GM18867 (cell line): ENCODE measurements at regions not wholly inside any gene's neighbourhood (a gene's known extent, or its start where the extent isn't known, plus 50 kb on each side); places are given as distances from the start of the nearest gene placed in this dataset.
A peak's percentile ranks its signal among the peaks of the same experiment; 100 is the strongest.

Experiments
- ATAC-seq: cut with Tn5 transposase; IDR thresholded peaks from one replicate; pipeline ENCODE4 v1.9.1; 2021; ENCODE audit warnings: mild to moderate bottlenecking, moderate library complexity; ENCODE audit not compliant: unreplicated experiment

DNA sequence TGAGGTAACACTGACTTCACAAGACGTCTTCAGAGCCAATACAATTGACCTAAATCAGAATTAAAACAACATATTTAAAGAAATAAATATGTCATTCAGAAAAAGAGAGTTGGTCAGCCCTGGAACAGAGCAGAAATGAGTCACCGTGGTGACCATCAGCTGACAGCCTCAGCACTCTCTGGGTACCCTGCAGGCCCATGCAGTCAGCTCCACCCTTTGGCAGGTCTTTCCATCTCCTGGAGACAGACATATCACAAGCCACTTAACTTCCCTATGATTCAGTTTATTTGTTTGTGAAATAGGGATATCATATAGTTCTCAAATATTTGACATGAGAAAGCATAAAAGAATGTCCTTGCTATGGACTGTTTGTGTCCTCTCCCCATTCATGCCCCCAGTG is 151.6 kb upstream of the MEF2C start:
- ATAC-seq, result no peak

DNA sequence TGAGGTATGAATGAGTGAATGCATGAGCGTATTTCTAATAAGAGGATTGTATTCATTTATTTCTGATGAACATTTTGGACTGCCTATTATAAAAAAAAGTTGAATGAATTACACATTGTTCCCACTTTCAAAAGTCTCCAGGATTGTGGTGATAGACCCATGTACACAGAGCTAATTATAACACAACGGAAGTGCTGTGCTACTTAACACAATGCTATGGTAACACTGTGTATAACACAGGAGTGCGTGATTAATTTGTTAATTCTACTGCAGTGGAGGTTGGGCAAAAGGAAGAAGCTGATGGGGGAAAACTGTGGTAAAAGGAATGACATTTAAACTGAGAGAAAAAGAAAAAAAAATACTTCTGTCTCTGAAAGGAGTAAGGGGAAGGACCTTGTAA is 147.8 kb upstream of the MEF2C start:
- no peak for ATAC-seq

DNA sequence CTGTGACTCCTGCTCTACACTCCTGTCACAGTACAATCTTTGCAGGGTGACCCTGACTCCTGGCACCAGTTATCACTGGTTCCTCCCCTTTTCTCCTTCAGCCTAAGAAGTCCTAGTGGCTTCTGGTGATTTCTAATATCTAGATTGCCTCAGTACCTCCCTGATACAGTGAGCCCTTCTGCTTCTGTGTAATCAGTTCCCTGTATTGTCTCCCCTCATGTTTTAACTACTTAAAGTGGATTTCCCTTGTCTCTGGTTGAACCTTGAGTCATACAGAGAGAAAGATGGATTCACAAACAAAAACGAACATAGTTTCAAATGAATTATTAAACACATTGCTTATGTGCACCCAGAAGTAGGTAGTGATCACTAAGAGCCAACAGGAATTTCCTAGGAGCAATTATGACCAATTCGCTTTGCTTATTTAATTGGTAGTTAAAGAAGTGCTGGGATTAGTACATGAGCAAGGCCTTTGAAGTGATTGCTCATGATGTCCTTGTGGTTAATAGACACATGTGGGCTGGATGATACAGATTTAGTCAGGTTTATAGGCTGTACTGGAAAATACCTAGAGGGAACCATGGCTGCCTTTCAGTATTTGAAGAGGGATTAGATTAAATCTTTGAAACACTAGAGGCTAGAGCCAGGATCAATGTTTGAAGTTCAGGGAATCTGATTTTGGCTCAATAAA is 145.8 kb upstream of the MEF2C start:
- no peak for ATAC-seq

DNA sequence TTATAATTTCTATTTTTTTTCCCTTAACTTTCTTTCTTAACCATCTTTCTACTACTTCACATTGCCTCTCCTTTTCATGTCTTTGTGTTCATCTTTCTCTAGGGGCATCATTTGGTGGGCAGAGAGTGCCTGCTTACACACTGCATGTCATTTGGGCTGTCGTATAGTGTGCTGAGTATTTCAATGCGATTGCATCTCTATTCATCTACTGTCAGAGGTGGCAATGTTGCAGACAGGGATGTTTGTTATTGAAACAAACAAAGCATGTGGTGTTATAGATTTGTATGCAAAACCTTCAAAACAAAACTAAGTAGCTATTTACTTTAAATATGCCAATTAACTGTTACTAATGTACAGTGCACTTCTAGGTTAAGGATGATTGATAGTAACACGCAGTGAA is 141.1 kb upstream of the MEF2C start:
- no peak for ATAC-seq

DNA sequence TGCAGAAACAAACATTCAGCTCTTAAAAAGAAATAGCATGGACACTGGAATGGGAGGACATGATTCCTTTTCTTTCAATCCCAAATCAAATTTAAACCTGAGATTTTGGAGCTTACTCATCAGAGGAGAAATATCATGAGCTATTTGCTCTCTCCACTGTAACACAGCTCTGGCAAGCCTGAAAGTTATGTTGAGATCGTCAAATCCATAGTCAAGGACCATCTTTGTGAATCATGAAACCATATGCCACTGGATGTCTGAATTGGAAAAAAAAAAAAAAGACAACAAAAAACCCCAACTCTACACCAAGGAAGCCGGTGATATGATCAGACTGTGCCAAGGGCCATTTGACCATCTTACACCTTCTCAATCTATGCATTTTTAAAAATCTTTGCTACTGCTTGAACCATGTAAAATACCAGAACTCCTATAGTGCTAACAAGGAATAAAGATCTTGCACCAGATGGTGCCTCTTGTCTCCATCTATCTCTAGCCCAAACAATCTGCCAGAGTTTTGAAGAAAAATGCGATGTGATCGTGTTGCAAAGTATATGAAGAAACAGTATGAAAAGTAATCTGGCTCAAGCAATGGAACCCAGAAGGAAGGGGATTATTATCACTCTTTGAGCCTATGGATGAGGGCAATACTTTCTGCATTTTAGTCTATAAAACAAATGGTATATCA is 138.1 kb upstream of the MEF2C start:
- ATAC-seq, result no peak

DNA sequence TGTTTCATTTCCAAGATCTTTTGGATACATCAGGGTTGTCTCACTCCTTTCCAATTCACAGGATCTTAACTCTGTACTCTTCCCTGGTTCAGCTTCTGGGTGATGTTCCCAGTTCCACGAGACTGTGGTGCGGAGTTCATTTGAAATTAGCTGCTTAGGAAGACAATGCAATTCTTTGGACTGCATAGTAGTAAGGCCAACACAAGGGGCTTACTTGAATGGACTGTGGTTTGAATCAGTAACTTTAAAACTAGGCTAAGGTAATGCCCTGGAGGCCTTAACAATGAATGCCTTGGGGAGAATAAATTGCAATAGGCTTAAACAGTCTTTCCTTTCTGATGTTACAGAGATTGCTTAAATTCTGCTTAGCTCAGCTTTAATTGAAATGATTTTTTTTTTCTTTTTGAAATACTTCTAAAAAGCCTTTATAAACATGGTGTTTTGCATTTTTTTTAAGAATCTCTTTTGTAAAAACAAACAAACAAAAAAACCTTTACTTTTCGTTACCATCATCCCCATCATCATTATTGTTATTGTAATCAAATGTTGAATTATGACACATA is 133.8 kb upstream of the MEF2C start:
- ATAC-seq, result no peak

DNA sequence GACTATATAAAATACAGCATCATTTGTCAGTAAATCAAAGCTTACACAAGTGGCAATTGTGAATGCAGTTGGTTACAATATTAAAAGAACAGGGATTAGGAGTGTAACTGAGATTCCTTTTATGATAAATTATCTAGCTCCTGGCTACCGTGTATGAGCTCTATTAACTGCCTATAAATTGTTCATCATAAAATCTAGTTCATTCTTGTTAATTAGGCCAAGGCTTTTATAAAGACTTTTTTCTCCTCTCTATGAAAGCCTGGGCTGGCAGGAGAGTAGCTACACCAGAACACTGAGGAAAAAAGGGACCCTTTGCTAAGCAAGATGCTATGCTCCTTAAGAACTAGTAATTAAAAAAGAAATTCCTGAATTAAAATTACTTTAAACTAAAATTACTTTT is 132.4 kb upstream of the MEF2C start:
- ATAC-seq, result no peak

DNA sequence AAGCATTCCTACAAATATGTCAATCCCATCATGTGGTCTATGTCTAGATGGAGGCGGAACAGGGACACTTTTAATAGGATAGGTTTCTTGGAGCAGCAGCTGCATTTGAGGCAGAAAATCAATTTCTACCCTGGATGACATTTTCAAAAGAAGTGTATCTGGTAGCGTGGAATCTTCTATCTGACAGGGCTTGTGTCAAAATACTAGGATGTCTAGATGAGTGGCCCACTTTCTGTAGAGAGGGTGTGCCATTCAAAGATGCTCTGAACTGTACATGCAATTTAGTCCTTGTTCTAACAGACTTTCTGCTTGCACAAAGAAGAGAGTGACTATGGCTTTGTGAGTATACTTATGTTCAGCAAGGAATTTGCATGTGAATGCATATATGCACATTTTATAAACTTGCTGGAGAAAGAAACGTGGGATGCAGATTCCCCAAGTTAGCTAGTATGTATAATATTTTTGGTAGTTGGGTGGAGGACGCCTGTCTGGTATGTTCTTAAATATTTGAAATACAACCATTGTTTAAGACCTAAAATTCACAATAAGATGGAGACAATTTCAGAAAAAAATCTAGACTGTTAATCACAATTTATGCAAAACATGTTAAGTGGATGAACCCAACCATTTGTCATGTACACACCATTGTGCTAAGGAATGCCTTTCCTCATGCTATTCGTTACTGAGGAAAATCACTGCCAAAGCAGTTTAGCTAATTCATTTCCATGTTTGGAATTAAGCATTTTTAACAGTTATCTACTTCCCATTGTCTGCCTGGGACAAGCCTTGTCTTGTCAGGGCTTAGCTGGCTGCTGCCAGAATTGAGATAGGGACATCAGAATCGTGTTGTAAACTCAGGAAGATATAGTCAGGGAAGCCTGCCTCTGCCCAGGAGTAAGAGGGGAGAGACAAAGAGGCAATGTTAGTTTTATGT is 129.1 kb upstream of the MEF2C start:
- ATAC-seq, result no peak

DNA sequence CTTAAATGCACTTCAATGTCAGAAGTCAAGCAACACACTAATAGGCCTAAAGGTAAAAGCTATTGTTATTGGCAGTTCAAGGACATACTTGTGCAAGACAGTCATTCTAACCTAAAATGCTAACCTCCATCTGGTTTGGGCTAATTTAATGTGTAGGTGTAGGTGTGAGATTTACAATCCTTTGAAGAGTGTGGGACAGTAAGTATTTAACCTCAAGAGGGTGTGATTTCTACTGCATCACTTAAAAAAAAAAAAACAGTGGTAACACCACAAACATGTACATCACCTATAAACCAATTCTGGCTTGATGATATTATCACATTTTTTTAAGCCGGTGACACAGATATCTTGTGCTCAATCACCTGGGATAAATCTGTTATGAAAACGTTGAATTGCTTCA is 127.5 kb upstream of the MEF2C start:
- no peak for ATAC-seq

DNA sequence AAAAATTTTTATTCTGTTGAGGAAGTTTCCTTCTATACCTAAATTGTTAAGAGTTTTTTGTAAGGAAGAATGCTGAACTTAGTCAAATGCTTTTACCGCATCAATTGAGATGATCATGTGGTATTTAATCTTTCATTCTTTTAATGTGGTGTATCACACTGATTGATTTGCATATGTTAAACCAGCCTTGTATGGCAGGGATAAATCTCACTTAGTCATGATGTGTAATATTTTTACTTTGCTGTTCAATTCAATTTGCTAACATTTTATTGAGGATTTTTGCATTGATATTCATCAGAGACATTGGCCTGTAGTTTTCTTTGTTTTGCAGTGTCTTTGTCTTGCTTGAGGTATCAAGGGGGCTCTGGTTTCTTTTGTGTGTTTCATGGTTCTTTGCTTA is 125.3 kb upstream of the MEF2C start:
- ATAC-seq, result no peak

DNA sequence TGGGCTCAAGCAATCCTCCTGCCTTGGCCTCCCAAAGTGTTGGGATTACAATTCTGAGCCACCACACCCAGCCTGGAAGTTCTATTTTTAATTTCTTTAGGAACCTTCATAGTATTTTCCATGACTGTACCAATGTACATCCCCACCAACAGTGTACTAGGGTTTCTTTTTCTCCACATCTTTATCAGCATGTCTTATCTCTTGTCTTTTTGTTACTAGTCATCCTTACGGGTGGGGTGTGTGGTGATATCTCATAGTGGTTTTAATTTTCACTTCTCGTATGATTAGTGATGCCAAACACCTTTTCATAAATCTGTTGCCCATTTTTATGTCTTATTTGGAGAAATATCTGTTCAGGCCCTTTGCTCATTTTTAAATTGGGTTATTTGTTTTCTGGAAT is 123.0 kb upstream of the MEF2C start:
- ATAC-seq, result no peak

DNA sequence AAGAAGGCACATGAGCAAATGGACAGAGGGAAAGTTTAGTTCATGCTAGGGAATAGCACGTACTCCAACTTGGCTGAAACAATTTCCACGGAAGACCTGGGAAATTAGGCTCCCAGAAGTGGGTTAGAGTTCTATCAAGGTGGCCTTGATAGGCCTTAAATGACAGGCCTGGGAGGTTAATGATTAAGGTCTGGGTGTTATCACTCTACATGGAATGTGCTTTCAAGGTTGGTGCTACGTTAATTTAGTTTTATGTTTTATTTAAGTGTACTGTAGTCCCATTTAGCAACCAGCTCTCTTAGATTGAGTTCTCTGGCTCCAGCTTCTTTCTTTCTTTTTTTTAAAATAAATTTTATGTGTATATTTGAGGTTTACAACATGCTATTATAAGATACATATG is 121.4 kb upstream of the MEF2C start:
- ATAC-seq, result no peak

DNA sequence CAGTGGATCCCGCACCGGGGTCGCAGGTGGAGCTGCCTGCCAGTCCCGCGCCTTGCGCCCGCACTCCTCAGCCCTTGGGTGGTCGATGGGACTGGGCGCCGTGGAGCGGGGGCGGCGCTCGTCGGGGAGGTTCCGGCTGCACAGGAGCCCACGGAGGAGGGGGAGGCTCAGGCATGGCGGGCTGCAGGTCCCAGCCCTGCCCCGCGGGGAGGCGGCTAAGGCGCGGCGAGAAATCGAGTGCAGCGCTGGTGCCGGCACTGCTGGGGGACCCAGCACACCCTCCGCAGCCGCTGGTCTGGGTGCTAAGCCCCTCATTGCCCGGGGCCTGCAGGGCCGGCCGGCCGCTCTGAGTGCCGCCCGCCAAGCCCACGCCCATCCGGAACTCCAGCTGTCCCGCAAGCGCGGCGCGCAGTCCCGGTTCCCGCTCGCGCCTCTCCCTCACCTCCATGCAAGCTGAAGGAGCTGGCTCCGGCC is 120.6 kb upstream of the MEF2C start:
- no peak for ATAC-seq

DNA sequence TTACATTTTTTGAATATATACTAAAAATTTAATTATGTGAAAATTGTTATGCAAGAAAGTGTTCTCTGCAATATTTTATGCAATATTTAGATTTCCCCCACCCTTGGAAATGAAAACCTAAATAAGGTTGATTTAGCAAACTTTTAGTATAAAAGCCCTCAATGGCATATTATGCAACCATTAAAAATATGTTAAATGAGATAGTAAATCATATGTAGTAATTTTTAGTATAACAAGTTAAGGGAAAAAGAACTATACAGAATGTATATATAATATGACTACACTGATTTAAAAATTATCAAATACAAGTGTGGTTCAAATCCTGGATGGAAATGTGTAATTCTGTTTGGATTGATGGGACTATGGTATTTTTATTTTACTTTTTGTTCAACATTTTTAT is 116.9 kb upstream of the MEF2C start:
- no peak for ATAC-seq

DNA sequence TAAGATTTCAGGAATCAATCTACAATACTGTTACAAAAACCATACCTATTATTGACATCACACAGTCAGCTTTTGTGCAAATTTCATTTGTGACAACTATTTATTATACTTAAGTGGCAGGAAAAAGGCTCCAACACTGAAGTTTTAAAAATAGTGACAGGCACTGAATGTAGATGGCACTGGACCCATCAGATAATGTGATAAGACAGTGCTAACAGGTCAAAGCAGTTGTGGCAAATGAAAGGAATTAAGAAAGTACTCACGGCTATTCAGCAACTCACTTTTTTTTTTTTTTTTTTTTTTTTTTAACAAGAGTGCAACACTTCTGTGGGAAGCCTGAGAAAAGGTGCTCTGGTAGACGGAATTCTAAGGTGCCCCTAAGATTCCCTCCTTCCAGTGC is 115.0 kb upstream of the MEF2C start:
- no peak for ATAC-seq

DNA sequence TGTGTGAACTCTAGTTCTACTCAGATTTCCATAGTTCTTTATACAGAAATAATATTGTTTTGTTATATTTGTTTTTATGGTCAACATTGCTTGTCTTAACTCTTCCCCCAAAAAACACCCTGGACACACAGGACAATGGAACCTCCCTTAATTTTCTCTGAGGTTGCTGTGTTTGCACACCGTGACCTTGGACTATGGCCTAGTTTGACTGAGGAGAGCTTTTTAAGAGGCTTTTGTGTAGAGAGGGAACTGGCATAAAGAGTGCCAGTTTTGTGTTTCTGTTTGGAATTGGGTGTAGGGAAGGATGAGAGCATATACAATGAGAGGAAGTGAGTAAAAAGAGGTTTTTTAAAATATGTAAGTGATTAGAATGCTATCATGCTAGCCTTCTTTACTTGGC is 101.1 kb upstream of the MEF2C start:
- ATAC-seq, result no peak

DNA sequence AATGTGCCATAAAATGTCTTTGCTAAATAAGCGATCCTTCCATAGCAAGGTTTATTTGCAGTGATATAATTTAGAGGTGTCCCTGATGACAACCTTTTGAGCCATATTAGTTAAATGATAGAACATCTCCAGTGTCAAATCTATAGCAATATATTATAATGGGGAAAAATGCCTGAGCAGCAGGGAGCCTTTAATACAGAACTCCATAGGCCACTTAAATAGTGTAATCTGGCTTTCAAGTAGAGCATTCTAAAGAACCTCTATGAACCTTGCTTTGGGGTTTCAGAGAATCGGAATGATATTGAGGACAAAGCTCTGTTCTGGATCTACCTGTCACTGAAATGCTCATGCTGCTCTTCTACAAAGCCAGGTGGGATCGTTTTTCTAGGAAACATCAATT is 96.7 kb upstream of the MEF2C start:
- ATAC-seq, result no peak

DNA sequence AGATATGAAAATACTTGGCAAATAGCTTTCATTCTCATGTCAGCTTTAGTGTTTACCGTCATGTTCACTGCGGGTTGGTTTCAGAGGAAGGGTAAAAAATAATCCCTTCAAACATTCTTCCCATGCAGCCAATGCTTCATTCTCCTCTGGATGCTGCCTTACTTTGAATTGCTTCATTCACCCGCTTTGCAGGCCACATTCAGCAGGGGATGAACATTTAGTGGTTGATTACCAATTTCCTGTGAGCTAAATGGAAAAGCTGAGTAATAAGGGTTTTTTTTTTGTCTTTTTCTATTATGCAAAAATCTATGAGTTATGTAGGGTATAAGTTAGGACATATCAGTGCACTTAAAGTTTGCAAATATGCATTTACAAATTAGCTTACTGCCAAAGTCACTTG is 96.3 kb upstream of the MEF2C start:
- ATAC-seq, result peak; percentile 78

DNA sequence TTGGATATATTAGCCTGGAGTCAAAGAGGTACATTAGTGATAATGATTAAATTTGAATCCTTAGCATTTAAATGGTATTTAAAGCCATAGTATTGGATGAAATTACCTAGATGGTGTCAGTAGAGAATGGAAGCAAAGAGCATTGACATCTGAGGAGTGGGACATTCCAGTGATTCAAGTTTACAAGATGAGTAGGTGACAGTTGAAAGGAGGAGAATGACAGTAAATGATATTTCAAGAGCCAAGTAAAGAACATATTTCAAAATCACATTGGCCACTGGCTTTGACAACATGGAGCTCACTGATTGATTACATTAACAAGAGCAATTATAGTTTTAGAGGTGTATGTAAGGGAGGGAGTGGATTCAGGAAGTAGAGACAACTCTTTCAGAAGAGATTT is 93.9 kb upstream of the MEF2C start:
- no peak for ATAC-seq

DNA sequence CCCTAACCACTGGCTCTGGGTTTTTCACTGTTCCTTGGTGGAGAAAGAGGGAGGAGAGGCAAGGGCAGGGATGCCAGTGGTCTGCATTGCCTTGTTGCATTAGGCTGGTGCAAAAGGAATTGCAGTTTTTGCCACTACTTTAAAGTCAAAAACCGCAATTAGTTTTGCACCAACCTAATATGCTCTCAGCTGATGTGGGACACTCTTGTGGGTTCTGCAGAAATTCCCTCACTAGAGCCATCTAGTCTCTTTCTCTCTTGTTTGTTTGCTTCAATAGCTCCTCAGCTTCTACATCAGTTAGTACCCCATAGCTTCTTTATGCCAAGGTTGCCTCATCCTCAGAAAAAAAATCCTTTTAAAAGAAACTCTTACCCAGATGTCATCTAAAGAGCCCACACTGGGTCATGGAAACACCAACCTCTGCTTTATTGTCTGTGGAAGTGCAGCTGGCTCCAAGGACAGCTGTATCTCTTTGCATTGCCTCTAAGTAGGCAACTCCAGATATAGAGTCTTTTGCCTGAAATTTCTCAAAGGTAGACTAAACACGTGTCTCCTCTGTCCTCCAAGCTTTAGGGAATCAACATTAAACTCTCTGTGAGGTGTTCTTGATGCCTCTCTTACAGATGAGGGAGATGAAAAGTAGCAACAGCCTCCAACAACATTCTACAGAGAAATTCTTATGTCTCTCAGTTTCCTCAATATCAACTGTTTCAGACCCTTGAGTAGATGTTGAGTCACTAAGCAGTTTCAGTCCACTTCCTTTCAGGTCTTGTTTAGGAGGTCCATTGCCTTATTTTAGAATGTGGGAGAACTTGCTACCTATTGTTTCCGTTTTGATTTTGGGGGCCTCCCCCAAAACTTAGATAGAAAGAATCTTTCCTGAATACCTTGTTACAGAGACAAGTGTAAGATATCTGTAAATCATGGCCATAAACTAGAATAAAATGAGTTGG is 84.9 kb upstream of the MEF2C start:
- peak; percentile 86 for ATAC-seq
